Uterus (tissue), 3 donors: ENCODE measurements at regions not wholly inside any gene's neighbourhood (a gene's known extent, or its start where the extent isn't known, plus 50 kb on each side); places are given as distances from the start of the nearest gene placed in this dataset.

Source experiments
- DNase-seq, 2 donors: peaks; one replicate each; pipeline ENCODE4 v3.0.0-alpha.2; 2019 to 2020
- H3K27ac ChIP-seq, 2 donors: fragments of 200-600 bp; sonication (generic); 1 replicate in 1 of 2; 2 replicates in 1 of 2; pipeline ENCODE4 v1.5.1; 2016 to 2018
- H3K27me3 ChIP-seq, 2 donors: fragments of 200-600 bp; sonication (generic); one replicate each; pipeline ENCODE4 v1.5.1; 2018 to 2019; ENCODE audit warnings: control low read depth in 1 of 2
- H3K36me3 ChIP-seq, 2 donors: fragments of 200-600 bp; sonication (generic); one replicate each; pipeline ENCODE4 v1.5.1; 2019; ENCODE audit warnings: control low read depth in 1 of 2
- H3K4me1 ChIP-seq, 2 donors: fragments of 200-600 bp; sonication (generic); one replicate each; pipeline ENCODE4 v1.5.1; 2018 to 2019; ENCODE audit warnings: control low read depth in 1 of 2
- H3K4me3 ChIP-seq, 2 donors: fragments of 200-600 bp; sonication (generic); 1 replicate in 1 of 2; 2 replicates in 1 of 2; pipeline ENCODE4 v1.5.1; 2018 to 2019; ENCODE audit warnings: mild to moderate bottlenecking in 1 of 2
- H3K9me3 ChIP-seq, 2 donors: fragments of 200-600 bp; sonication (generic); one replicate each; pipeline ENCODE4 v1.5.1; 2019; ENCODE audit warnings: control low read depth in 1 of 2
- POLR2A ChIP-seq, 2 donors: fragments of 450-650 bp; IDR thresholded peaks; one replicate each; pipeline ENCODE4 v1.6.1; 2016; ENCODE audit warnings: antibody characterized with exemption in 2 of 2, mild to moderate bottlenecking in 1 of 2, moderate library complexity in 1 of 2
- intact Hi-C: fragments of 100-400 bp; cut with DNase I; formaldehyde crosslinking; loops from one replicate; pipeline ENCODE4 v1.15.1; 2023; ENCODE audit warnings: low total_unique reads
- TF ChIP-seq, protein P1 (sequence below), 4 experiments: fragments of 200-600 bp in 2 of 4; fragments of 450-650 bp in 2 of 4; sonication (generic) in 2 of 4; IDR thresholded peaks; one replicate each; pipeline ENCODE4 v1.5.1; 2016 to 2019; ENCODE audit warnings: antibody characterized with exemption in 4 of 4, mild to moderate bottlenecking in 2 of 4, moderate library complexity in 1 of 4
- donor health status: DM: yes; HTN: yes; CAD: no.

DNA sequence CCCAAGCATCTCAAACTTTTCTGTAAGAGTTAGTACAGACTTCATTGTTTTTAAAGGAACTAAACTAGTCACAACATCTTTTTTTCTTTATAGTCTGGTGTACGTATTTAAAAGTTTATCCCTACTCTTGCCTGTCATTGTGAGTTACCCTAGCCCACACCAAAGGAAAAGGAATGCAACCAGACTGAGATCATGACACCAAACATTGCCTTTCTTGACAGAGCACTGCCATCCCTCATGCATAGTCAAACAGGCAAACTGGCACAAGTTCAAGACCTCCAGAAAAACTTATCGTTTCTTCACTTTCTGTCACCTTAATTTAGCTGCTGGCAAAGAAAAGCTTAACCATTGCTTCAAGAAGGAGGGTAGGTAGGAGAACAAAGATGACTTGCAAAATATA is 448.4 kb upstream of the MANEA start:
- H3K4me3 ChIP-seq, result no peak overlapping the region
- no peak for DNase-seq
- no peak overlapping the region for H3K27ac ChIP-seq
- H3K9me3 ChIP-seq, result no peaks in the 10 kb centered on the region
- TF ChIP-seq, protein P1, sequence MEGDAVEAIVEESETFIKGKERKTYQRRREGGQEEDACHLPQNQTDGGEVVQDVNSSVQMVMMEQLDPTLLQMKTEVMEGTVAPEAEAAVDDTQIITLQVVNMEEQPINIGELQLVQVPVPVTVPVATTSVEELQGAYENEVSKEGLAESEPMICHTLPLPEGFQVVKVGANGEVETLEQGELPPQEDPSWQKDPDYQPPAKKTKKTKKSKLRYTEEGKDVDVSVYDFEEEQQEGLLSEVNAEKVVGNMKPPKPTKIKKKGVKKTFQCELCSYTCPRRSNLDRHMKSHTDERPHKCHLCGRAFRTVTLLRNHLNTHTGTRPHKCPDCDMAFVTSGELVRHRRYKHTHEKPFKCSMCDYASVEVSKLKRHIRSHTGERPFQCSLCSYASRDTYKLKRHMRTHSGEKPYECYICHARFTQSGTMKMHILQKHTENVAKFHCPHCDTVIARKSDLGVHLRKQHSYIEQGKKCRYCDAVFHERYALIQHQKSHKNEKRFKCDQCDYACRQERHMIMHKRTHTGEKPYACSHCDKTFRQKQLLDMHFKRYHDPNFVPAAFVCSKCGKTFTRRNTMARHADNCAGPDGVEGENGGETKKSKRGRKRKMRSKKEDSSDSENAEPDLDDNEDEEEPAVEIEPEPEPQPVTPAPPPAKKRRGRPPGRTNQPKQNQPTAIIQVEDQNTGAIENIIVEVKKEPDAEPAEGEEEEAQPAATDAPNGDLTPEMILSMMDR (IDR thresholded peaks at IDR 0.05), result no peak
- TF ChIP-seq POLR2A (IDR thresholded peaks at IDR 0.05), result no peak
- H3K36me3 ChIP-seq, result no peaks in the 10 kb centered on the region
- intact Hi-C loops, result no loop called here
- no peaks in the 10 kb centered on the region for H3K4me1 ChIP-seq
- H3K27me3 ChIP-seq, result no peaks in the 10 kb centered on the region

DNA sequence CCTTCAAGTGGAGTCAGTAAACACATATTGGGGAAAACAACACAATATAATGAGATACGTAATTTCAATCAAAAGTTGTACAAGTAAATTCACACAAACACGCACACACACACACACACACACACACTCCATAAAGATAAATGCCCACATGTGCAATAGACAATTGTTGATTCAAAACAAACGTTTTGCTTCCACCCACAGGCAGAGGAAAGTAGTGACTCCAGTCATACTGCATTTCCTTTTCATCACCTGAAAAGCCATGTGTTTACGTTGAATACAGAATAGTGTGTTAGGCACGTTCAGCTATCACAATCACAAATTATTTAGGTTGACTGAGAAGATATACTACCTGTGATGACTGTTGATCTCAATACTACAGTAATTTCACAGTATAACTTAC is 443.8 kb upstream of the MANEA start:
- H3K36me3 ChIP-seq, result no peaks in the 10 kb centered on the region
- DNase-seq, result no peak
- H3K4me1 ChIP-seq, result no peaks in the 10 kb centered on the region
- no peak overlapping the region for H3K27ac ChIP-seq
- H3K27me3 ChIP-seq, result no peaks in the 10 kb centered on the region
- H3K4me3 ChIP-seq, result no peak overlapping the region
- no peaks in the 10 kb centered on the region for H3K9me3 ChIP-seq
- no peak for TF ChIP-seq POLR2A (IDR thresholded peaks at IDR 0.05)
- TF ChIP-seq, protein P1 (IDR thresholded peaks at IDR 0.05), result no peak
- intact Hi-C loops, result no loop called here

DNA sequence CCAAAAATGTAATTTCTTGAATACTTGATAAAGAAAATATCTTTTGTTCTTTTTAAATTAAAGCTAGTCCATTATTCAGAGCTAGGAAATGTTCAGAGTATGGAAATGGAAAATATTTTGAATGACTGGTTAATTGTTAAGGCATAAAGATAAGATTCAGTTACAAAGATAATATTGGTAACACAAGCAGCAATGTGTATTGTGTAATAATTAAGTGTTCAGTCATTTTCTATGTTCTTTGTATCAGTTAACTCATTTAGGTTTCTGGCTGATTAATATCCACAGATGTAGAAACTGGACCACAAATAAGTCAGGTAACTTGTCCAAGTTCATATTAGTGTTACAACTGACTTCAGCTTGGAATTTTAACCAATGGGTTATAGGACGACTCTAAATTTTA is 442.2 kb upstream of the MANEA start:
- Histone ChIP-seq H3K9me3 (no peaks in the 10 kb centered on the region), H3K27me3 (no peaks in the 10 kb centered on the region), H3K36me3 (no peaks in the 10 kb centered on the region), H3K27ac (no peak overlapping the region), H3K4me1 (no peaks in the 10 kb centered on the region), H3K4me3 (no peak overlapping the region)
- DNase-seq, result no peak
- intact Hi-C loops, result no loop called here
- no peak for TF ChIP-seq POLR2A (IDR thresholded peaks at IDR 0.05)
- TF ChIP-seq, protein P1 (IDR thresholded peaks at IDR 0.05), result no peak

DNA sequence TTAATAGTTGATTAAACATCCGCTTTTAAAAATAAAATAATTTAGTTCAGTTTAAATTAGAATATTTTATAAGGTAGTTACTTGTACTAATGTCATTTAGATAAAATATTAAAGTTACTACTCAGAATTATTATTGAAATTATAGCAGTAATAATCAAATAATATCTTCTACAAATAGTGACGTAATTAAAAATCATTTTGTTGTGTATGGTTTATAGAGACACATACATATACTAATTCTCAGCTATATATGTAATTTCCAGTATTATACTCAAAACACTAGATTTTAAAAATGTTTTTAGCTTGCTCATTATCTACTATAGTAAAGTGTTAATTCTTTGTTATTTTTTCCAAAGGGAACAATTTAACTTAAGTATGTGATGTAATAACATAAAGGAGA is 435.2 kb upstream of the MANEA start:
- no peaks in the 10 kb centered on the region for H3K36me3 ChIP-seq
- H3K4me3 ChIP-seq, result no peak overlapping the region
- no peaks in the 10 kb centered on the region for H3K27me3 ChIP-seq
- DNase-seq, result no peak
- H3K4me1 ChIP-seq, result no peaks in the 10 kb centered on the region
- H3K27ac ChIP-seq, result no peak overlapping the region
- intact Hi-C loops, result no loop called here
- TF ChIP-seq, protein P1 (IDR thresholded peaks at IDR 0.05), result no peak
- TF ChIP-seq POLR2A (IDR thresholded peaks at IDR 0.05), result no peak
- no peaks in the 10 kb centered on the region for H3K9me3 ChIP-seq

DNA sequence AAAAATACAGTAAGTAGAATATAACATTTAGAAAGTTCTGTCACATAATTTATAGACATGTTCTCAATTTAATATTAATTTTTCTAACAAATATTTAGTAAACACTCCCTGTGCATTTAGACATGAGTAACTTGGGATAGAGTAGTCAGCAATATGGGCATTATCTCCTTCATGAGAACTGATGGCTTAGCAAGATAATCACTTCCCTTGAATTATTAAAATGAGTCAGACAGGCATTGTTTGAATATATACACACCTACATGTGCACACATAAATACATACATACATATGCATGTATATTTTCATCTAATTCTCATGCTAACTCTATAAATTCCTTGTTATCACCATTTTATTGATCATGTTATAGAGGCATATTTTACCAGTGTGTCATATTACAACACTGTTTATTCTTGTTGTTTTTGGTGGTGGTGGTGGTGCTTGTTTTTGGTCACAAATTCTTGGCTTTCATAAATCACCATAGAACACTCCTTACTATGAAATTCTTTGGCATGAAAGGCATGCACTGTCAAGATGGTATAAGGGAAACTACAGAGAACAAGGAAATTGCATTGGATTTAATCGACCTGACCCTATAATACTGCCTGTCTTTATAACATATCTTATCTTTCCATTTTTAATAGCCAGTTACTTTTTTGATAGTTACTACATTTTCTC is 434.5 kb upstream of the MANEA start:
- intact Hi-C loops, result no loop called here
- H3K4me3 ChIP-seq, result no peak overlapping the region
- TF ChIP-seq POLR2A (IDR thresholded peaks at IDR 0.05), result no peak
- no peaks in the 10 kb centered on the region for H3K36me3 ChIP-seq
- no peaks in the 10 kb centered on the region for H3K4me1 ChIP-seq
- no peak overlapping the region for H3K27ac ChIP-seq
- no peak for DNase-seq
- H3K9me3 ChIP-seq, result no peaks in the 10 kb centered on the region
- no peaks in the 10 kb centered on the region for H3K27me3 ChIP-seq
